Colonic mucosa (tissue), 4 donors: ENCODE measurements at regions not wholly inside any gene's neighbourhood (a gene's known extent, or its start where the extent isn't known, plus 50 kb on each side); places are given as distances from the start of the nearest gene placed in this dataset.

Experiments used
- DNase-seq: peaks from one replicate; pipeline ENCODE4 v3.0.0-alpha.2; 2020
- H3K27ac ChIP-seq: fragments of 200-600 bp; one replicate; pipeline ENCODE4 v1.8.0; 2021
- H3K27me3 ChIP-seq: fragments of 200-600 bp; one replicate; pipeline ENCODE4 v1.8.0; 2021
- H3K36me3 ChIP-seq: fragments of 200-600 bp; one replicate; pipeline ENCODE4 v1.8.0; 2021
- H3K4me1 ChIP-seq: fragments of 200-600 bp; one replicate; pipeline ENCODE4 v1.8.0; 2021; ENCODE audit warnings: mild to moderate bottlenecking
- H3K4me3 ChIP-seq: fragments of 200-600 bp; one replicate; pipeline ENCODE4 v1.8.0; 2021
- H3K9ac ChIP-seq, 2 donors: one replicate each; pipeline ENCODE4 v1.7.0; 2013; ENCODE audit warnings: control low read depth in 2 of 2, low read depth in 2 of 2, low read length in 2 of 2
- H3K9me3 ChIP-seq: fragments of 200-600 bp; one replicate; pipeline ENCODE4 v1.8.0; 2021
- intact Hi-C: fragments of 100-400 bp; cut with DNase I; formaldehyde crosslinking; loops from one replicate; pipeline ENCODE4 v1.14.1; 2022
- TF ChIP-seq, protein P1 (sequence below): fragments of 200-600 bp; IDR thresholded peaks from one replicate; pipeline ENCODE4 v1.8.0; 2022; ENCODE audit warnings: antibody characterized with exemption, mild to moderate bottlenecking
- donor health status: healthy.
- donor health status: DM: no; HTN: no; CAD: no.
- donor health status: DM: no; HTN: no; CAD: no.

DNA sequence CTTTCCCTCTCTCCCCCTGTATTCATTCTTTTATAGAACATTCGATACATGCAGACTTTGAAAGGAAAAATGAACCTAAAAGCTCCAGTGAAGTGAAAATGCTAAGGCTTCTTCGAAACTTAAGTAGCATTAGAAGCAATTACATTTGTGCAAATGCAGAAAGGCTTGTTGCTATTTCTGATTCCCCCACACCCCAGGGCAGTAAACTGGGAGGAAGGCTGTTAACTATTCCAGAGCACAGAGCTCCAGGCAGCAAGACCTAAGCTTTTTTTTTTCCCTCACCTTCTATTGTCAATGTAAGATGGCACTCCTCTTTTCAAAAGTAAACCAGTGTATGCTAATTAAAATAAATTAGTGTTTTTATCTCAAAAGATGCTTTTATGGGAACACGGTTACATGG is 448.9 kb upstream of the TBX3 start:
- intact Hi-C loops = no loop called here

DNA sequence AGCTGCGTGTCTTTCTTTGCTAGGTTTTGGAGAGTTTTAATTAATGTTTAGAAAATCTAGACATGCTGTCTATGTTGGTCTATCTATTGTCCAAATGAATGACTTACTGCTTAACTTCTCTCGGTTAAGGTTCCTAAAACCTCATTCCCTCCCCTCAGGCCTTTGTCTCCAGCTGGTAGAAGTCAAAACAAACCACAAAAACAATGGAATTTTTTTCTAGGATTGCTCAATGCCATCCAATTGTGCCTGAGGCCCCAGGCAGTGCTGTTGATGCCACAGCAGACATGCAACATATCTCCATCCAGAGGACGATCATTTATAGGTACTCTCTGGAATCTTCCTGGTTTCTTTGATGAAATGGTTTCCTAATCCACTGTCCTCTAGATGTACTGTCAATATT is 448.2 kb upstream of the TBX3 start:
- no peak overlapping the region for H3K9ac ChIP-seq
- TF ChIP-seq, protein P1, sequence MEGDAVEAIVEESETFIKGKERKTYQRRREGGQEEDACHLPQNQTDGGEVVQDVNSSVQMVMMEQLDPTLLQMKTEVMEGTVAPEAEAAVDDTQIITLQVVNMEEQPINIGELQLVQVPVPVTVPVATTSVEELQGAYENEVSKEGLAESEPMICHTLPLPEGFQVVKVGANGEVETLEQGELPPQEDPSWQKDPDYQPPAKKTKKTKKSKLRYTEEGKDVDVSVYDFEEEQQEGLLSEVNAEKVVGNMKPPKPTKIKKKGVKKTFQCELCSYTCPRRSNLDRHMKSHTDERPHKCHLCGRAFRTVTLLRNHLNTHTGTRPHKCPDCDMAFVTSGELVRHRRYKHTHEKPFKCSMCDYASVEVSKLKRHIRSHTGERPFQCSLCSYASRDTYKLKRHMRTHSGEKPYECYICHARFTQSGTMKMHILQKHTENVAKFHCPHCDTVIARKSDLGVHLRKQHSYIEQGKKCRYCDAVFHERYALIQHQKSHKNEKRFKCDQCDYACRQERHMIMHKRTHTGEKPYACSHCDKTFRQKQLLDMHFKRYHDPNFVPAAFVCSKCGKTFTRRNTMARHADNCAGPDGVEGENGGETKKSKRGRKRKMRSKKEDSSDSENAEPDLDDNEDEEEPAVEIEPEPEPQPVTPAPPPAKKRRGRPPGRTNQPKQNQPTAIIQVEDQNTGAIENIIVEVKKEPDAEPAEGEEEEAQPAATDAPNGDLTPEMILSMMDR = no peak
- H3K36me3 ChIP-seq = no peaks in the 10 kb centered on the region
- no peaks in the 10 kb centered on the region for H3K4me1 ChIP-seq
- no peak for DNase-seq
- H3K27me3 ChIP-seq = no peaks in the 10 kb centered on the region
- no peak overlapping the region for H3K27ac ChIP-seq
- H3K4me3 ChIP-seq = no peak overlapping the region
- intact Hi-C loops = no loop called here
- no peaks in the 10 kb centered on the region for H3K9me3 ChIP-seq

More for the DNA sequence above, 448.9 kb upstream of the TBX3 start:
- Histone ChIP-seq H3K4me1 (no peaks in the 10 kb centered on the region), H3K9ac (no peak overlapping the region), H3K4me3 (no peak overlapping the region), H3K27ac (no peak overlapping the region), H3K27me3 (no peaks in the 10 kb centered on the region), H3K9me3 (no peaks in the 10 kb centered on the region), H3K36me3 (no peaks in the 10 kb centered on the region)
- TF ChIP-seq, protein P1 = no peak
- DNase-seq = no peak

DNA sequence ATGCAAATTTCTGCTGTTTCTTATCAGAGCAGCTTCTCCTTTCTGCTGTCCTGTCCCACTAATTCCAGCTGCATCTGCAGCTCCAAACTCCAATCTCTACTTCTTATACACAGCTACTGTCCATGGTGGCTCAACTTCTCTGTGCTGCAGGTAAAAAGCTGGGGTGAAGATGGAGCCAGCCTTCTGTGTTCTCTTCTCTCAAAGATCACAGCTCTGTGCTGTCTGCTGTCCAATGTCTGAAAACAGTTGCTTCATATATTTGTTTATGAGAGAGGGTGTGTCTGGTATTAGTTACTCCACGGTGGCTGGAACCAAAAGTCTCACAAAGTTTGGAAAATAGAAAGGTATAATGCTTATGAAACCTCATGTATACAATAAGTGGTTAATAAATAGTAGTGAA is 445.8 kb upstream of the TBX3 start:
- no peaks in the 10 kb centered on the region for H3K9me3 ChIP-seq
- H3K4me3 ChIP-seq = no peak overlapping the region
- TF ChIP-seq, protein P1 = no peak
- DNase-seq = no peak
- H3K9ac ChIP-seq = no peak overlapping the region
- intact Hi-C loops = no loop called here
- no peak overlapping the region for H3K27ac ChIP-seq
- no peaks in the 10 kb centered on the region for H3K36me3 ChIP-seq
- no peaks in the 10 kb centered on the region for H3K27me3 ChIP-seq
- no peaks in the 10 kb centered on the region for H3K4me1 ChIP-seq

DNA sequence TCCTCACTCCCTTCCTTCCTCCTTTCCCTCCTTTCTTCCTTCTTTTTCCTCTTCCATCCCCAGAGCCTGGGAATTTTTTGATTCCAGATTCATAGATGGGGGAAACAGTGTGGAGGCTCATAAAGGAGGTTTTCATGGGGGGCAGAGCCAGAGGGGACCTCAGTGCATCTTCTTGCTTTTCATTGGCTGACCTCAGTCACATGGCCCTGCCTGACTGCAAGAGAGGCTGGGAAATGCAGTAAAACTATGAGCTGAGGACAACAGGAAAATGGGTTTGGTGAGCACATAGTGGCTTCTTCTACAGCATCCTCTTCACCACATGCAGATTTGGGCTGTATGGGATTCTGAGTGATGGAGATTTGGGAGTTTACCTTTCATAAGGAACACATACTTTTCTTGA is 437.1 kb upstream of the TBX3 start:
- DNase-seq = no peak
- Histone ChIP-seq H3K4me3 (no peak overlapping the region), H3K27me3 (no peaks in the 10 kb centered on the region), H3K9me3 (no peaks in the 10 kb centered on the region), H3K27ac (no peak overlapping the region), H3K4me1 (no peaks in the 10 kb centered on the region), H3K36me3 (no peaks in the 10 kb centered on the region), H3K9ac (no peak overlapping the region)
- intact Hi-C loops = no loop called here
- TF ChIP-seq, protein P1 = no peak

DNA sequence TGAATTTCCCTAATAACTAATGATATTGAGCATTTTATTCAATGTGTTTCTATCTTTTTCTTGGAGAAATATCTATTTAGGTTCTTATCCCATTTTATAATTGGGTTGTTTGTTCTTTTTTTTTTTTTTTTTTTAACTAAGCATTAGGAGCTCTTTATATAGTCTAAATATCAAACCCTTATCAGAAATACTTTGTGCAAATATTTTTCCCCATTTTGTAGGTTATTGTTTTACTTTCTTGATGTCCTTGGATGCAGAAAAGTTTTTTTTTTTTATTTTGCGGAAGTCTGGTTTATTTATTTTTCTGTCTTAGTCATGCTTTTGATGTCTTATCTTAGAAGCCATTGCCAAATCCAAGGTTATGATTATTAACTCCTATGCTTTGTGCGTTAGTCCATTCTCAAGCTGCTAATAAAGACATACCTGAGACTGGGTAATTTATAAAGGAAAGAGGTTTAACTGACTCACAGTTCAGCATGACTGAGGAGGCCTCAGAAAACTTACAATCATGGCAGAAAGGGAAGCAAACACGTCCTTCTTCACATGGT is 434.3 kb upstream of the TBX3 start:
- no peak overlapping the region for H3K9ac ChIP-seq
- intact Hi-C loops = no loop called here
- no peak overlapping the region for H3K27ac ChIP-seq
- no peak overlapping the region for H3K4me3 ChIP-seq
- no peaks in the 10 kb centered on the region for H3K36me3 ChIP-seq
- no peaks in the 10 kb centered on the region for H3K4me1 ChIP-seq
- TF ChIP-seq, protein P1 = no peak
- no peaks in the 10 kb centered on the region for H3K27me3 ChIP-seq
- H3K9me3 ChIP-seq = no peaks in the 10 kb centered on the region
- no peak for DNase-seq
